Endodermal cell (in vitro differentiated cells): ENCODE measurements at regions not wholly inside any gene's neighbourhood (a gene's known extent, or its start where the extent isn't known, plus 50 kb on each side); places are given as distances from the start of the nearest gene placed in this dataset.

Experiments
- DNase-seq: peaks from one replicate; pipeline ENCODE4 v3.0.0-alpha.2; 2017
- H3K27ac ChIP-seq: 2 replicates; pipeline ENCODE4 v1.5.1; 2013; ENCODE audit warnings: mild to moderate bottlenecking, low read depth, low read length, moderate library complexity
- H3K27me3 ChIP-seq: 2 replicates; pipeline ENCODE4 v1.6.1; 2013; ENCODE audit warnings: mild to moderate bottlenecking, low read length, moderate library complexity; ENCODE audit not compliant: insufficient read depth, control insufficient read depth, poor library complexity, severe bottlenecking
- H3K36me3 ChIP-seq: 2 replicates; pipeline ENCODE4 v1.7.0; 2013; ENCODE audit warnings: mild to moderate bottlenecking, low read length, moderate library complexity; ENCODE audit not compliant: control insufficient read depth, insufficient read depth
- H3K4me1 ChIP-seq: one replicate; pipeline ENCODE4 v1.7.0; 2013; ENCODE audit warnings: low read length; ENCODE audit not compliant: control insufficient read depth, insufficient read depth
- H3K4me3 ChIP-seq: 2 replicates; pipeline ENCODE4 v1.5.1; 2013; ENCODE audit warnings: mild to moderate bottlenecking, low read length, moderate library complexity
- H3K9ac ChIP-seq: 2 replicates; pipeline ENCODE4 v1.6.1; 2013; ENCODE audit warnings: mild to moderate bottlenecking, low read length, moderate library complexity; ENCODE audit not compliant: poor library complexity, severe bottlenecking; ENCODE audit errors: extremely low read depth
- H3K9me3 ChIP-seq: 2 replicates; pipeline ENCODE4 v1.6.1; 2013; ENCODE audit warnings: mild to moderate bottlenecking, low read length, moderate library complexity; ENCODE audit not compliant: control insufficient read depth
- H3K27ac Mint-ChIP-seq: 2 replicates; pipeline ENCODE4 v1.8.0; 2020; ENCODE audit warnings: mixed read lengths
- H3K27me3 Mint-ChIP-seq: 2 replicates; pipeline ENCODE4 v1.8.0; 2021; ENCODE audit warnings: mild to moderate bottlenecking, mixed read lengths; ENCODE audit not compliant: insufficient read depth
- H3K36me3 Mint-ChIP-seq: 2 replicates; pipeline ENCODE4 v1.8.0; 2020; ENCODE audit warnings: low read depth, mixed read lengths
- H3K4me1 Mint-ChIP-seq: 2 replicates; pipeline ENCODE4 v1.8.0; 2020; ENCODE audit warnings: mixed read lengths
- H3K4me3 Mint-ChIP-seq: 2 replicates; pipeline ENCODE4 v1.8.0; 2020; ENCODE audit warnings: mild to moderate bottlenecking, moderate library complexity, mixed read lengths
- H3K9me3 Mint-ChIP-seq: 2 replicates; pipeline ENCODE4 v1.8.0; 2020; ENCODE audit warnings: mild to moderate bottlenecking, mixed read lengths
- CTCF ChIP-seq: fragments of 200-600 bp; sonication (generic); conservative IDR thresholded peaks from 2 replicates; pipeline ENCODE4 v1.5.0; 2021; ENCODE audit warnings: antibody characterized with exemption, mild to moderate bottlenecking
- WGBS, 2 experiments: methylation state at CpG; one replicate each; pipeline versions ENCODE4 v1.1.5 to v1.1.7; 2013; ENCODE audit warnings: missing lambda C conversion rate in 2 of 2, mixed read lengths in 1 of 2; ENCODE audit not compliant: insufficient coverage in 1 of 2, insufficient read length in 1 of 2; 5-methylcytosine and 5-hydroxymethylcytosine counted together

- H3K4me3 Mint-ChIP-seq: no peak overlapping the region
- H3K4me1 Mint-ChIP-seq: peaks cover 9% of the 10 kb centered on the region
- Histone ChIP-seq H3K27ac (no peak overlapping the region), H3K9me3 (no peaks in the 10 kb centered on the region), H3K27me3 (no peaks in the 10 kb centered on the region), H3K4me3 (no peak overlapping the region), H3K36me3 (no peaks in the 10 kb centered on the region), H3K4me1 (no peaks in the 10 kb centered on the region), H3K9ac (no peak overlapping the region)
- H3K36me3 Mint-ChIP-seq: peaks cover 2% of the 10 kb centered on the region
- TF ChIP-seq CTCF: peak; percentile 68
- peak; percentile 82 for DNase-seq
- 77 to 96% methylated on average over 5 to 7 of the region's 7 CpGs for WGBS, 2 experiments
- no peaks in the 10 kb centered on the region for H3K27me3 Mint-ChIP-seq
- peaks cover 13% of the 10 kb centered on the region for H3K9me3 Mint-ChIP-seq
- no peak overlapping the region for H3K27ac Mint-ChIP-seq
These were observed 72.4 kb upstream of the FAT3 start for GRCh38 chr11:92152245-92152644.

- Mint-ChIP-seq H3K27ac (no peak overlapping the region), H3K4me1 (peaks cover 9% of the 10 kb centered on the region), H3K36me3 (no peaks in the 10 kb centered on the region), H3K4me3 (no peak overlapping the region), H3K9me3 (no peaks in the 10 kb centered on the region), H3K27me3 (no peaks in the 10 kb centered on the region)
- H3K9me3 ChIP-seq: no peaks in the 10 kb centered on the region
- H3K27me3 ChIP-seq: no peaks in the 10 kb centered on the region
- H3K27ac ChIP-seq: no peak overlapping the region
- no peaks in the 10 kb centered on the region for H3K36me3 ChIP-seq
- peak; percentile 41 for TF ChIP-seq CTCF
- DNase-seq: no peak
- 45 to 79% methylated on average over 2 of the region's 2 CpGs for WGBS, 2 experiments
- no peak overlapping the region for H3K4me3 ChIP-seq
- no peaks in the 10 kb centered on the region for H3K4me1 ChIP-seq
- H3K9ac ChIP-seq: no peak overlapping the region
These were observed 74.6 kb upstream of the FAT3 start for GRCh38 chr11:92149996-92150395.

GRCh38 chr11:92141725-92142124, 82.9 kb upstream of the FAT3 start:
- H3K4me1 Mint-ChIP-seq: peaks cover 6% of the 10 kb centered on the region

More at GRCh38 chr11:92141725-92142124, 82.9 kb upstream of the FAT3 start:
- Histone ChIP-seq H3K36me3 (no peaks in the 10 kb centered on the region), H3K4me1 (no peaks in the 10 kb centered on the region), H3K27ac (no peak overlapping the region), H3K4me3 (no peak overlapping the region), H3K9ac (no peak overlapping the region), H3K27me3 (no peaks in the 10 kb centered on the region), H3K9me3 (no peaks in the 10 kb centered on the region)
- Mint-ChIP-seq H3K9me3 (no peaks in the 10 kb centered on the region), H3K36me3 (no peaks in the 10 kb centered on the region), H3K27ac (no peak overlapping the region), H3K4me3 (no peak overlapping the region), H3K27me3 (no peaks in the 10 kb centered on the region)
- TF ChIP-seq CTCF: no peak
- DNase-seq: no peak
